GM12873 (cell line): ENCODE measurements at regions not wholly inside any gene's neighbourhood (a gene's known extent, or its start where the extent isn't known, plus 50 kb on each side); places are given as distances from the start of the nearest gene placed in this dataset.

Source experiments
- CTCF ChIP-seq: IDR thresholded peaks from 2 replicates; pipeline ENCODE4 v1.5.1; 2012; ENCODE audit warnings: low read depth, mild to moderate bottlenecking, moderate library complexity, low read length, control low read depth; ENCODE audit not compliant: insufficient read depth; ENCODE audit errors: missing control alignments

- TF ChIP-seq CTCF: no peak
These were observed 268.9 kb upstream of the OSR1 start for GRCh38 chr2:19627359-19627758.

- no peak for TF ChIP-seq CTCF
These were observed 265.1 kb upstream of the OSR1 start for GRCh38 chr2:19623488-19623887.

GRCh38 chr2:19617257-19617848 is 258.9 kb upstream of the OSR1 start:
- TF ChIP-seq CTCF: no peak

- no peak for TF ChIP-seq CTCF
These were observed 255.6 kb upstream of the OSR1 start for GRCh38 chr2:19614066-19614465.

GRCh38 chr2:19611491-19612332 is 253.3 kb upstream of the OSR1 start:
- TF ChIP-seq CTCF: no peak

GRCh38 chr2:19609266-19609665 is 250.8 kb upstream of the OSR1 start:
- no peak for TF ChIP-seq CTCF

- TF ChIP-seq CTCF: no peak
These were observed 249.7 kb upstream of the OSR1 start for GRCh38 chr2:19607931-19608771.
